ENCODE measurements at regions not wholly inside any gene's neighbourhood (a gene's known extent, or its start where the extent isn't known, plus 50 kb on each side); places are given as distances from the start of the nearest gene placed in this dataset.

- DNase-seq (ENCODE audit: low read depth in 2 of 2, low spot score in 1 of 2): no peak
Observed at GRCh38 chr21:16071761-16072160, 342.0 kb downstream of the USP25 start.

- DNase-seq (ENCODE audit: low read depth in 2 of 2, low spot score in 1 of 2): no peak
Observed at GRCh38 chr21:16072221-16072620, 342.4 kb downstream of the USP25 start.

GRCh38 chr21:16072737-16073136 is 343.0 kb downstream of the USP25 start:
- DNase-seq (ENCODE audit: low read depth in 2 of 2, low spot score in 1 of 2): no peak

- DNase-seq (ENCODE audit: low read depth in 2 of 2, low spot score in 1 of 2): no peak
Observed at GRCh38 chr21:16073586-16073985, 343.8 kb downstream of the USP25 start.

- no peak for DNase-seq (ENCODE audit: low read depth in 2 of 2, low spot score in 1 of 2)
Observed at GRCh38 chr21:16074950-16075489, 345.2 kb downstream of the USP25 start.

- no peak for DNase-seq (ENCODE audit: low read depth in 2 of 2, low spot score in 1 of 2)
Observed at GRCh38 chr21:16075649-16076282, 346.0 kb downstream of the USP25 start.

- DNase-seq (ENCODE audit: low read depth in 2 of 2, low spot score in 1 of 2): no peak
Observed at GRCh38 chr21:16076465-16076864, 346.7 kb downstream of the USP25 start.

- no peak for DNase-seq (ENCODE audit: low read depth in 2 of 2, low spot score in 1 of 2)
Observed at GRCh38 chr21:16078382-16078781, 348.6 kb downstream of the USP25 start.

- DNase-seq (ENCODE audit: low read depth in 2 of 2, low spot score in 1 of 2): no peak
Observed at GRCh38 chr21:16079830-16080229, 350.0 kb downstream of the USP25 start.

- no peak for DNase-seq (ENCODE audit: low read depth in 2 of 2, low spot score in 1 of 2)
Observed at GRCh38 chr21:16081304-16081703, 351.5 kb downstream of the USP25 start.

- no peak for DNase-seq (ENCODE audit: low read depth in 2 of 2, low spot score in 1 of 2)
Observed at GRCh38 chr21:16082038-16082816, 352.4 kb downstream of the USP25 start.

- no peak for DNase-seq (ENCODE audit: low read depth in 2 of 2, low spot score in 1 of 2)
Observed at GRCh38 chr21:16084776-16085364, 355.1 kb downstream of the USP25 start.

- no peak for DNase-seq (ENCODE audit: low read depth in 2 of 2, low spot score in 1 of 2)
Observed at GRCh38 chr21:16085421-16085820, 355.6 kb downstream of the USP25 start.

GRCh38 chr21:16086121-16086520 is 356.3 kb downstream of the USP25 start:
- DNase-seq (ENCODE audit: low read depth in 2 of 2, low spot score in 1 of 2): no peak

GRCh38 chr21:16086936-16087335 is 357.2 kb downstream of the USP25 start:
- no peak for DNase-seq (ENCODE audit: low read depth in 2 of 2, low spot score in 1 of 2)

- DNase-seq (ENCODE audit: low read depth in 2 of 2, low spot score in 1 of 2): no peak
Observed at GRCh38 chr21:16087523-16087922, 357.7 kb downstream of the USP25 start.

GRCh38 chr21:16088056-16088455 is 358.3 kb downstream of the USP25 start:
- DNase-seq (ENCODE audit: low read depth in 2 of 2, low spot score in 1 of 2): no peak

- DNase-seq (ENCODE audit: low read depth in 2 of 2, low spot score in 1 of 2): no peak
Observed at GRCh38 chr21:16095005-16095404, 365.2 kb downstream of the USP25 start.

- DNase-seq (ENCODE audit: low read depth in 2 of 2, low spot score in 1 of 2): no peak
Observed at GRCh38 chr21:16096988-16097387, 367.2 kb downstream of the USP25 start.

- no peak for DNase-seq (ENCODE audit: low read depth in 2 of 2, low spot score in 1 of 2)
Observed at GRCh38 chr21:16102113-16102512, 372.3 kb downstream of the USP25 start.

GRCh38 chr21:16108561-16109075 is 378.8 kb downstream of the USP25 start:
- DNase-seq (ENCODE audit: low read depth in 2 of 2, low spot score in 1 of 2): no peak

Measured in stimulated activated CD8-positive, alpha-beta memory T cell treated with anti-CD3 and anti-CD28 coated beads, Interleukin-4, amount 100 ng/mL, for 1 hour (primary cell).